ENCODE measurements at regions not wholly inside any gene's neighbourhood (a gene's known extent, or its start where the extent isn't known, plus 50 kb on each side); places are given as distances from the start of the nearest gene placed in this dataset.

- Histone ChIP-seq H3K9ac (no peak overlapping the region), H3K79me2 (ENCODE audit: insufficient read depth) (no peaks in the 10 kb centered on the region), H3K4me2 (no peak overlapping the region), H3K27me3 (ENCODE audit: insufficient read depth) (no peaks in the 10 kb centered on the region), H3K4me3 (ENCODE audit: low read depth in 2 of 2, low read length in 1 of 2) (no peak overlapping the region), H3K27ac (ENCODE audit: low read depth in 2 of 2, low read length in 1 of 2) (no peak overlapping the region), H3K36me3 (replicated peaks in 1 of 2; ENCODE audit: control insufficient read depth in 1 of 2, insufficient read depth in 2 of 2, low read length in 1 of 2) (no peaks in the 10 kb centered on the region), H4K20me1 (ENCODE audit: insufficient read depth) (no peaks in the 10 kb centered on the region), H3K4me1 (ENCODE audit: control insufficient read depth in 1 of 2, insufficient read depth in 2 of 2, low read depth in 1 of 2, low read length in 1 of 2) (no peaks in the 10 kb centered on the region), H2AFZ (ENCODE audit: low read depth) (no peak overlapping the region), H3K9me3 (no peaks in the 10 kb centered on the region), H3F3A (replicated peaks; ENCODE audit: insufficient read depth) (no peaks in the 10 kb centered on the region), H3K9me2 (no peaks in the 10 kb centered on the region)
- WGBS (ENCODE audit: low lambda C conversion rate), result 43% methylated on average over 3 of the region's 3 CpGs
- POLR2A ChIA-PET, result no interaction called here
- CTCF ChIA-PET, result interaction anchor here (1.6 kb wide), 1 partner anchor 261 kb away, joined by 6 read pairs; no protein-coding TSS in a partner anchor
- no peak for DNase-seq
- TF ChIP-seq MAX (IDR thresholded peaks at IDR 0.05; ENCODE audit: low read depth) (no peak), NRF1 (IDR thresholded peaks at IDR 0.05; ENCODE audit: low read depth, low read length) (no peak), RAD21 (IDR thresholded peaks at IDR 0.05; ENCODE audit: low read length) (no peak), USF2 (IDR thresholded peaks at IDR 0.05; ENCODE audit: borderline replicate concordance, low read depth, low read length) (no peak), JUND (IDR thresholded peaks at IDR 0.05) (no peak), MXI1 (IDR thresholded peaks at IDR 0.05; ENCODE audit: low read depth, low read length) (no peak), GATA2 (CRISPR knock-in tag; IDR thresholded peaks at IDR 0.05) (no peak), RXRA (IDR thresholded peaks at IDR 0.05; ENCODE audit: borderline replicate concordance, low read depth) (no peak), SIN3A (IDR thresholded peaks at IDR 0.05; ENCODE audit: borderline replicate concordance, low read depth, low read length) (no peak)
These were observed 99.9 kb downstream of the CLDN1 start for GRCh38 chr3:190222360-190222759.

- H3K9me2 ChIP-seq, result no peaks in the 10 kb centered on the region
- no peak overlapping the region for H3K9ac ChIP-seq
- POLR2A ChIA-PET, result no interaction called here
- DNase-seq, result no peak
- no peaks in the 10 kb centered on the region for H3K79me2 ChIP-seq (ENCODE audit: insufficient read depth)
- no peaks in the 10 kb centered on the region for H3K4me1 ChIP-seq (ENCODE audit: control insufficient read depth in 1 of 2, insufficient read depth in 2 of 2, low read depth in 1 of 2, low read length in 1 of 2)
- no peaks in the 10 kb centered on the region for H4K20me1 ChIP-seq (ENCODE audit: insufficient read depth)
- no peak overlapping the region for H3K4me2 ChIP-seq
- no peaks in the 10 kb centered on the region for H3F3A ChIP-seq (replicated peaks; ENCODE audit: insufficient read depth)
- no peaks in the 10 kb centered on the region for H3K9me3 ChIP-seq
- no peaks in the 10 kb centered on the region for H3K27me3 ChIP-seq (ENCODE audit: insufficient read depth)
- no peak for TF ChIP-seq MXI1 (IDR thresholded peaks at IDR 0.05; ENCODE audit: low read depth, low read length)
- TF ChIP-seq NFIC (IDR thresholded peaks at IDR 0.05; ENCODE audit: borderline replicate concordance), result no peak
- no peak for TF ChIP-seq FOXM1 (IDR thresholded peaks at IDR 0.05; ENCODE audit: low read depth)
- no peak for TF ChIP-seq GABPA (IDR thresholded peaks at IDR 0.05; ENCODE audit: low read depth)
- TF ChIP-seq PBX3 (IDR thresholded peaks at IDR 0.05), result no peak
- TF ChIP-seq MAX (IDR thresholded peaks at IDR 0.05; ENCODE audit: low read depth), result no peak
- no peak for TF ChIP-seq RFX5 (IDR thresholded peaks at IDR 0.05; ENCODE audit: low read length)
- no peak overlapping the region for H2AFZ ChIP-seq (ENCODE audit: low read depth)
- no peaks in the 10 kb centered on the region for H3K36me3 ChIP-seq (replicated peaks in 1 of 2; ENCODE audit: control insufficient read depth in 1 of 2, insufficient read depth in 2 of 2, low read length in 1 of 2)
- WGBS (ENCODE audit: low lambda C conversion rate), result 26% methylated on average over 1 of the region's 1 CpG
- H3K4me3 ChIP-seq (ENCODE audit: low read depth in 2 of 2, low read length in 1 of 2), result no peak overlapping the region
- CTCF ChIA-PET, result interaction anchor here (1.4 kb wide), 1 partner anchor 260 kb away, joined by 3 read pairs; no protein-coding TSS in a partner anchor
- no peak overlapping the region for H3K27ac ChIP-seq (ENCODE audit: low read depth in 2 of 2, low read length in 1 of 2)
These were observed 99.7 kb upstream of the P3H2 start for GRCh38 chr3:190220362-190220761.

Measured in SK-N-SH (cell line).